T-helper 1 cell treated with Interleukin-12 subunit alpha and Interleukin-12 subunit beta and Interleukin-4 antibody, amounts not matched to agents 30 μg/mL and 1 μg/mL, for 36 hours (primary cell): ENCODE measurements at regions not wholly inside any gene's neighbourhood (a gene's known extent, or its start where the extent isn't known, plus 50 kb on each side); places are given as distances from the start of the nearest gene placed in this dataset.

Source experiments
- H3K27ac Mint-ChIP-seq: one replicate; pipeline ENCODE4 v1.8.0; 2021; ENCODE audit warnings: mild to moderate bottlenecking, mixed read lengths
- H3K27me3 Mint-ChIP-seq: one replicate; pipeline ENCODE4 v1.8.0; 2021; ENCODE audit warnings: low read depth, mixed read lengths
- H3K36me3 Mint-ChIP-seq: one replicate; pipeline ENCODE4 v1.8.0; 2021; ENCODE audit warnings: low read depth, mixed read lengths
- H3K4me1 Mint-ChIP-seq: one replicate; pipeline ENCODE4 v1.8.0; 2021; ENCODE audit warnings: low read depth, mixed read lengths
- H3K4me3 Mint-ChIP-seq: one replicate; pipeline ENCODE4 v1.8.0; 2021; ENCODE audit warnings: mild to moderate bottlenecking, moderate library complexity, mixed read lengths
- H3K9me3 Mint-ChIP-seq: one replicate; pipeline ENCODE4 v1.8.0; 2021; ENCODE audit warnings: mixed read lengths

DNA sequence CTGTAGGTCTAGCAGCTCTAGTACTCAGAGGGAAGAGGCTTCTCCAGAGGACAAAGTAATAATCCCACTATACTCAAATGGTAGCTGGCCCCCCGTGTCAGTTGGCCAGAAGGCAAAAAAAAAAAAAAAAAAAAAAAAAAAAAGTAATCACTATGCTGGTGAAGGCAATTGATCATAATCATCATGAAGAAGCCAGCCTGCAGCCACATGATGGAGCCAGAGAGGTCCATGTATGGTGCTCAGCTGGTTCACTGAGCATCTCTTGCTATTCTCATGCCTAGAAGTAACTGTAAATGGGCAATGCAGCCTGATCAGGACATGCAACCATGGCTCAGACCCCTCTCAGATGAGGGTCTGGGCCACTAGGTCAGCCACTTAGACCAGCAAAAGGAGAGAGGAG is 378.8 kb downstream of the MED13L start:
- no peaks in the 10 kb centered on the region for H3K36me3 Mint-ChIP-seq
- H3K4me1 Mint-ChIP-seq = no peaks in the 10 kb centered on the region
- no peak overlapping the region for H3K4me3 Mint-ChIP-seq
- H3K27me3 Mint-ChIP-seq = peaks cover 13% of the 10 kb centered on the region
- H3K9me3 Mint-ChIP-seq = peaks cover 4% of the 10 kb centered on the region
- H3K27ac Mint-ChIP-seq = no peak overlapping the region

DNA sequence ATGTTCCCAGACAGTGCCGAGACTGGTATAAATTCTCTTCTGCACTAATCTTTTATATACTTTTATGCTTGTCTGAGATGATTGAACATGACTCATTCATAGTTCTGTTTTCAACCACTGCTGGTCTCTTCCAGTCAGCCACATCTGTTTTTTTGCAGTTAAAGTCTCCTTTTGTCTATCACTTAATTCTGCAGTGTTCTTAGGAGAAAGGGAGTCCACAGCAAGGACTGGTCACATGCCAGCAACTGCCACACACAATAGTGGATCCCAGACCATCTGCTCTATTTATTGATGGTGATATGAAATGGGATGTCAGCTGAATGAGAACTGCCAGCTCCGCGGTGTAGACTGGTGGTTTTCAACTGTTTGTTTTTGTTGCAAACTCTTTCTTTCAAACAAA is 379.8 kb downstream of the MED13L start:
- Mint-ChIP-seq H3K36me3 (no peaks in the 10 kb centered on the region), H3K27me3 (peaks cover 10% of the 10 kb centered on the region), H3K4me3 (no peak overlapping the region), H3K27ac (no peak overlapping the region), H3K9me3 (peaks cover 4% of the 10 kb centered on the region), H3K4me1 (no peaks in the 10 kb centered on the region)

DNA sequence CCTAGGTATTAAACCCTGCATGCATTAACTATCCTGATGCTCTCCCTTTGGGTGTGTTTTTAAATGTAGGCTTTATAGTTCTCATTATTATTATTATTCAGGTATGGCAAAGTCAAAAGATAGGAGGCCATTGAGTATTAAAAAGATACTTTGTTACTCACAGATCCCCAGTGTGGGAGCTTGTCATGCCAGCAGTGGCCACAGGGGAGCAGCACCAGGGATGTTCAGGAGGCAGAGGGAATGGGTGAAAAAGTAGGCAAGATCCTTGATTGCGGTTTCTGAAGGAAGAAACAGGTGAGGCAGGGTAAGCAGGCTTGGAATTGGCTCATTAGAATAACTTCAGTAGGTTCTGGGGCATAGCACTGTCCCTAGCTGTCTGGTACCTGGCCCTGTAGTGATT is 382.2 kb downstream of the MED13L start:
- Mint-ChIP-seq H3K27me3 (peaks cover 6% of the 10 kb centered on the region), H3K9me3 (peaks cover 4% of the 10 kb centered on the region), H3K4me3 (no peak overlapping the region), H3K27ac (no peak overlapping the region), H3K36me3 (no peaks in the 10 kb centered on the region), H3K4me1 (no peaks in the 10 kb centered on the region)

DNA sequence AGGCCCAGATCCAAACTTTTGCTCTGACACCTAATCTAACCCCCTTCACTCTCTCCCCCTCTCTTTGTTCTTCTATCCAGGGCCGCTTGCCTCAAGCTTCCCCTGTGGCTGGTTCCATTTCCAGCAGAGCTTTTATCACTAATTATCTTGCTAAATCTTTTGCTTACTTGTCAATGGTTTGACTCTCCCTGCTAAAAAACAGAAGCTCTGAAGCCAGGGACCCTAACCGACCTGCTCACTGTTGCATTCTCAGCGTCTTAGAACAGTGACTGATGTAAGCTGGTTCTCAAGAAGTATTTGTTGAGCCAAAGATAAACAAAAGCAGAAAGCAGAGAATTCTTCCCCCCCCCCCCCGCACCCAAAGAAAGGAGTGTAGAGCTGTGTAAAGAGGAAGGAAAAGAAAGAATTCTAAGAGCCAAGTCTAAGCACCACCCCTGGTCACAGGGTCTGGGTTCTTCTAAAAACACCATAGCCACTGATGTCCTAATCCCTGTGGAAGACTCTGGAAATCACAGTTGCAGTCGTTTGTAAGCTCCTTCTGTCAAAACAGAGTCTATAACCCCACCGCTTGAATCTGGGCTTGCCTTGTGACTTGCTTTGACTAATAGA is 385.8 kb downstream of the MED13L start:
- no peaks in the 10 kb centered on the region for H3K27me3 Mint-ChIP-seq
- H3K36me3 Mint-ChIP-seq = no peaks in the 10 kb centered on the region
- H3K4me3 Mint-ChIP-seq = no peak overlapping the region
- H3K27ac Mint-ChIP-seq = no peak overlapping the region
- peaks cover 3% of the 10 kb centered on the region for H3K9me3 Mint-ChIP-seq
- H3K4me1 Mint-ChIP-seq = no peaks in the 10 kb centered on the region

DNA sequence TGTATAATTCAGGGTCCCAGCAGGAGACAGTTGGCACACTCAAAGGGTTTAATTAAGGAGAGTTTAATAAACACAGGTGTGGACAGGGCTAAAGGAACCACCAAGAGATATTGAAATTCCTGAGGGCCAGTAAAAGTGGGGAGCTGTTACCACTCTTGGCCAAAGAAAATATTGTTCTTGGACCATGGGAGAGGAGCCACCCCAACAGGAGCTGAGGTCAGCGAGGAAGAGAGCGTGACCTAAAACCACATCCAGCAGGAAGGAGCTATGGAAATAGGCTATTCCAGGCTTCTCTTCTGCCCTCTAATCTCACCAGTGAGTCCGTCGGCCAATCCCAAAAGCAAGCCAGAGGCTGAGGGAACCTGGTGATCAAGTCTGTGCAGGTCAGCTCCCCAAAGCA is 390.8 kb downstream of the MED13L start:
- Mint-ChIP-seq H3K36me3 (no peaks in the 10 kb centered on the region), H3K4me3 (no peak overlapping the region), H3K27me3 (peaks cover 16% of the 10 kb centered on the region), H3K9me3 (no peaks in the 10 kb centered on the region), H3K27ac (no peak overlapping the region), H3K4me1 (no peaks in the 10 kb centered on the region)

DNA sequence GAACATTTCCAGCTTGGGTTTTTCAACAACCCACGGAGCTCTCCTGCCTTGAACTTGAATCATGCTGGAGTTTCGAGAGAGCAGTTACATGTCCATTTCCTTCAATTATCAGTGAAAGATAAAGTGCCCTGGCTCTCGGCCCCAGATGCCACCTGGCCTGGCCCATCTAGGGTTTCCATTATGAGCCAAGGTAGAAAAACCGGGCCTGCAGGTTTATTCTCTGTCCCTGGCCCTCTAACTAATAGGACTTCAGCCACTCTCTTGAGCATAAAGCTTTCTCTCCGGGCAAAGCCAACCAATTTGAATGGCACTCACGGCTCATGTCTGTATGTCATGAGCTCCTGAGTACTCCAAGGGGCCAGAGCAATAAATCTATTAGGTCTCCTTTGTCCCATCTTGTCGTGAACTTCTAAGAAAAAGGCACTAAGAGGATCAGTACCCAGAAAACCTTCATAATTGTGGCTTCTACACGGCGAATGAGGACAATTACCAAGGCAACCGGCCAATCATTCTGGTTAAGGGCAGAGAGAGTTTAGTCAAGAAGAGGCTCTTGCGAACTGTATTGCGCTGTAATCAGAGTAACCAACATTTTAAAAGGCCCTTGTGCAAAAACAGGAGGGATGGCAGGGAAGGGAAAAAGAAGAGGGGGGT is 392.3 kb downstream of the MED13L start:
- H3K27me3 Mint-ChIP-seq = peaks cover 17% of the 10 kb centered on the region
- no peaks in the 10 kb centered on the region for H3K36me3 Mint-ChIP-seq
- no peaks in the 10 kb centered on the region for H3K9me3 Mint-ChIP-seq
- H3K4me1 Mint-ChIP-seq = no peaks in the 10 kb centered on the region
- no peak overlapping the region for H3K27ac Mint-ChIP-seq
- no peak overlapping the region for H3K4me3 Mint-ChIP-seq

DNA sequence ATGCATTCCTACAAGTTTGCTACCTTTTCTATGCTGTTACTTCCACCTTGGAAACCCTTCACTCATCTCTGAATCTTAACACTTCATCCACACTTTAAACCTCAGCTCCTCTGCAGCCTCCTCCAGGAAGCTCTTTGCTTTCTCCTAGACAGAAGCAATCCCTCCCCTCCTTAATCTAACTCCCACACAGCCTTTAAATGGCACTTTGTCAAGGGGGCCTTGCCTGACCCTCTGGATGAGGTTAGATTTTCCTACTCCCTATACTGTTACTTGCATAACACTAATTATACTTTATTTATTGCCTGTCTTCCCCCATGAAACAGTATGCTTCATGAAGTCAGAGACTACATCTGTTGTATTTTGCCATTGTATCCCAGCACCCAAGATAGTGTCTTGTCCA is 394.6 kb downstream of the MED13L start:
- no peak overlapping the region for H3K4me3 Mint-ChIP-seq
- no peak overlapping the region for H3K27ac Mint-ChIP-seq
- H3K27me3 Mint-ChIP-seq = peaks cover 19% of the 10 kb centered on the region
- H3K4me1 Mint-ChIP-seq = no peaks in the 10 kb centered on the region
- no peaks in the 10 kb centered on the region for H3K9me3 Mint-ChIP-seq
- H3K36me3 Mint-ChIP-seq = no peaks in the 10 kb centered on the region

DNA sequence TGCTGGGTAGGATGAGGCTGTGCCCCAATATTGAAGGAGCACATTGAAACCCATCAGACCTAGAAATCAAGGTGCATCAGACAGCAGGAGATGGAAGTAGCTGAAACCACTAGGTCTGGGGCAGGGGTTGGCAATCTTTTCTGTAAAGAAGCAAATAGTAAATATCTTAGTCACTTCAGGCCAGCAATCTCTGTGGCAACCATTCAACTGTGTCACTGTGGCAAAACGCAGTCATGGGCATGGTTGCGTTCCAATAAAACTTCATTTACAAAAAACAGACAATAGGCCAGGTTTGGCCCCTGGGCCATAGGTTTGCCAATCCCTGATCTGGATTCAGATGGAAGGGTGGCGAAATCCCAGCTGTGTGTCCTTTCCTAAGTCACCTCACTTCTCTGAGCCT is 397.3 kb downstream of the MED13L start:
- H3K27ac Mint-ChIP-seq = no peak overlapping the region
- peaks cover 16% of the 10 kb centered on the region for H3K27me3 Mint-ChIP-seq
- H3K36me3 Mint-ChIP-seq = no peaks in the 10 kb centered on the region
- H3K4me3 Mint-ChIP-seq = no peak overlapping the region
- no peaks in the 10 kb centered on the region for H3K4me1 Mint-ChIP-seq
- H3K9me3 Mint-ChIP-seq = no peaks in the 10 kb centered on the region

DNA sequence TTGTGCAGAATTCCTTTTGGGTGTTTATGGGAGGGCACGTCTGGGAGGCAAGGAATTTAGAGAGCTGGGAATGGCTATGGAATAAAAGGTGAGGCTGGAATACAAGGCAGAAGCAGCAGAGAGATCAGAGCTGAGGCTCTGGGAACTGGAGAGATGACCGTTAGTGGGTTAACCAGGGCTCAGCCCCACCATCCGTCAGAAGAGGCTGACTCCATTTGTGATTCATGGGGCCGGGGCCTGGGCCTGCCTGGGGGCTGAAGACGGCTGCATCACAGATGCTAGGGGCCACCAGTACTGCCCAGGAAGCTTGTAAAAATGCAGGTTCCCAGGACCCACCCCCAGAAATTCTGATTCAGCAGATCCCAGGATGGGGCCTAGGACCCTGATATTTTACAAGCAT is 398.1 kb downstream of the MED13L start:
- no peaks in the 10 kb centered on the region for H3K9me3 Mint-ChIP-seq
- H3K36me3 Mint-ChIP-seq = no peaks in the 10 kb centered on the region
- no peak overlapping the region for H3K4me3 Mint-ChIP-seq
- H3K27me3 Mint-ChIP-seq = peaks cover 12% of the 10 kb centered on the region
- H3K4me1 Mint-ChIP-seq = no peaks in the 10 kb centered on the region
- no peak overlapping the region for H3K27ac Mint-ChIP-seq

DNA sequence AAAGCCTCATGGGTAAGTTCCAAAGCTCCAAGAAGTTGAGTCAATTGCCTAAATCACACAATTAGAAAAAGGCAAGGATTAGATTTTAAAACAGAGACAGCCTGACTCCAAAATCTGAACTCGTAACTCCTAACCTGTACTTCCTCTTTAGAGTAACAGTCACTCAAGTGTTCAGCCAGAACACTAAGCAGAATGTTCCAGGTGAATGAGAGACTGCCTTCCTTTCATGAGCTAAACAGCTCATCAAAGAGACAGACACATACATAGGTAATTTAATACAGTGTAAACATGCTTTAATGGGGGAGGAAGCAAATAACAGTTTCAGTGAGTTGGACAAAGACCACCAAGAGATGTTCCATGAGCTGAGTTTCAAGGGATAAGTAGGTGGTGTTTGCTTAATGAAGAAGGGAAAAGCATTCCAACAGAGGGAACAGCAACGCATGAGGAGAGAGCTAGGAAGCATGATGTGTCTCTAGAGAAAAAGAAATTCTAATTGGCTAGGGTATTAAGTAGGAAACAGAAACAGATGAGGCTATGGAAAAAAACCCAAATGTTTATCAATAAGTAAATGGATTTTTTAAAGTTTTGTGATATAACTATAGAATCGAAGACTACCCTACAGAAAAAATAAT is 403.9 kb downstream of the MED13L start:
- Mint-ChIP-seq H3K9me3 (no peaks in the 10 kb centered on the region), H3K27me3 (peaks cover 7% of the 10 kb centered on the region), H3K27ac (no peak overlapping the region), H3K36me3 (no peaks in the 10 kb centered on the region), H3K4me1 (no peaks in the 10 kb centered on the region), H3K4me3 (no peak overlapping the region)

DNA sequence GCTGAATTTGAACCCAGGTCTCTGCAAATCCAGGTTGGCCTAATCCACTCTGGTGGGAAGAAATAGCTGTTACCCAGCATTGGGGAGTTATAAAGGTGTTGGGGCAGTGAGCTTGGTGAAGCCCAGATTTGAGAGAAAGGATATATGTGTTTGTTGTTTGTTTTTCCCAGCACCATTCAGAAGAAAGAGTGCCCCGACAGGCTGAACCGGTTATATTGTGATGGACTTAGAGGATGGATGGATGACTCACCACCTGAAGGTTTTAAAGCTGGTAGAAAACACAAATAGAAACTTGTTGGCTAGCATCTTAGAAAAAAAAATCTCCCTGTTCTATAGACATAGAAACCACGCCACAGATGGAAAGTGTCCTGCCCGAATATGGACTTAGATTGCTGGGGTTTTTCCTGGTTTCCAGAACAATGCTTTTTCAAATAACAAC is 404.6 kb downstream of the MED13L start:
- H3K27me3 Mint-ChIP-seq = peaks cover 7% of the 10 kb centered on the region

DNA sequence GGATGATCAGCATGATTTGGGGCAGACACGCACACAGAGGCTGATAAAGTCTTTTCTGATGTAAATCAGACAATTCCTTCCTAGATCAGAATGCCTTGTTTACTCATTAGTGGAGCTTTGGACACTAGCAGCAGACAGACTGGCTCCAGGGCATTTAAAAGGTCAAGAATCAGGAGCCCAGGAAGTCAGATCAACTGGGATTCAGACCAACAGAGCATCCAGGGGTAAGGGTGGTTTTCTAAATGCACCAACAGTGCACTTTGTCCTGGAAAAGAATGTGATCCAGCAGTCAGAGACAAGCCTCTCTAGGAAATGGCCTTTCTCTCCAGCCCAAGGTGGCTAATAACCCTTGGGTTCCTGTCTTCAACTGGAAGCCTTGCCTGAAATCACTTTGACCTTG is 405.3 kb downstream of the MED13L start:
- Mint-ChIP-seq H3K4me3 (no peak overlapping the region), H3K27me3 (peaks cover 7% of the 10 kb centered on the region), H3K4me1 (no peaks in the 10 kb centered on the region), H3K9me3 (no peaks in the 10 kb centered on the region), H3K36me3 (no peaks in the 10 kb centered on the region), H3K27ac (no peak overlapping the region)

More for the DNA sequence above, 404.6 kb downstream of the MED13L start:
- Mint-ChIP-seq H3K9me3 (no peaks in the 10 kb centered on the region), H3K4me1 (no peaks in the 10 kb centered on the region), H3K4me3 (no peak overlapping the region), H3K36me3 (no peaks in the 10 kb centered on the region), H3K27ac (no peak overlapping the region)

DNA sequence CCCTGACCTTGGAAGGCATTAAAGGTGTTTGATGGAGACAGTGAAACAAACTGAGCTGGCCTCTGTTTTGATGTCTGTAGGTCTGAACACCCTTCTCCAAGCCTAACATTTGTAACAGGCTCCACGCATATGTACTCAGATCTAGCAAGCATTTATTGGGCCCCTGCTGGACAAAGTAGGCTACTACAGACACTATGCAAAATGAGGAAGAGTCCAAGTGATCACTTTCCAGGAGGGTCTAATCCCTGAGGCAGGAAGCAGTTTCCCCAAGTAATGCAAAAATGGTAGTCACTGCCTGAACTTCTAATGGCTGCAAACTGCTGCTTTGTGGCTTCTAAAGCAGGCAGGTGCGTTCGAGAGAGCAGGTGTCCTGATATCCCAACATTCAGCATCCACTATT is 405.8 kb downstream of the MED13L start:
- peaks cover 7% of the 10 kb centered on the region for H3K27me3 Mint-ChIP-seq
- H3K4me1 Mint-ChIP-seq = no peaks in the 10 kb centered on the region
- no peak overlapping the region for H3K27ac Mint-ChIP-seq
- H3K4me3 Mint-ChIP-seq = no peak overlapping the region
- no peaks in the 10 kb centered on the region for H3K36me3 Mint-ChIP-seq
- no peaks in the 10 kb centered on the region for H3K9me3 Mint-ChIP-seq

DNA sequence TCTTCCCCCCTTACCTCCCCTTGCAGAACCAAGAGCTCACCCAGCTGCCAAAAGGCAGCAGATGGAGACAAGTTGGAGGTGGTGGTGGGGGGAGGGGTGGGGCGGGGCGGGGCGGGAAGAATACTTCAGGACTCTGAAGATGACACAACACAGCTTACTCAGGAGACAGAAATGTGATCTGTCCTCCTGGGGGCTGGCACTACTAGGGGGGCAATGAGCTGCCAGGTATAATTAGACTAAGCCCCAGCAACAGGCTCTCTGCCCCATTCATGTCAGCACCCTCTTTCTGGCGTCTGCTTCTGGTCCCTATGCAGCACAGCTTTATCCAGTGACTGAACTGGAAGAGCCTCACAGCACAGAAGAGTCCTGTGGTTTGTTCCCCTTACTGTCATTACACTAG is 407.0 kb downstream of the MED13L start:
- Mint-ChIP-seq H3K36me3 (no peaks in the 10 kb centered on the region), H3K27ac (no peak overlapping the region), H3K4me3 (no peak overlapping the region), H3K27me3 (peaks cover 7% of the 10 kb centered on the region), H3K9me3 (no peaks in the 10 kb centered on the region), H3K4me1 (no peaks in the 10 kb centered on the region)

DNA sequence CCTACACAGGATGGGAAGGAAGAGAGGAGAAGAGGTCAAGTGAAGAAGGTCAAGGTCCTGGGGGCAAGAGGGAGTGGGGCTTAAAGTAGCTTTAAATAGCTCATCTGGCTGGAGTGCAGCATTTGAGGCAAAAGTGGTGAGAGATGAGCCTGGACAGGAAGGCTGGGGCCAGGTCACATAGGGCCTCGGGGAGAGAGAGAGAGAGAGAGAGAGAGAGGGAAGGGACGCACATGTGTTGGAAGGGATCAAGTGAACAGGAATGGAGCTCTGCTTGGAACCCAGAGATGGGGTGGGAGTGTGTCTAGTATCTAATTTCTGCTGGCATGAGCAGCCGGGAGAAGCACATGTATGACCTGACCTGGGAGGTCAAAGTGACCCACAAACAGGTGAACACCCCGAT is 407.5 kb downstream of the MED13L start:
- H3K4me3 Mint-ChIP-seq = no peak overlapping the region
- no peaks in the 10 kb centered on the region for H3K4me1 Mint-ChIP-seq
- H3K36me3 Mint-ChIP-seq = no peaks in the 10 kb centered on the region
- no peaks in the 10 kb centered on the region for H3K9me3 Mint-ChIP-seq
- peaks cover 7% of the 10 kb centered on the region for H3K27me3 Mint-ChIP-seq
- H3K27ac Mint-ChIP-seq = no peak overlapping the region
